Panc1 (cell line): ENCODE measurements at regions not wholly inside any gene's neighbourhood (a gene's known extent, or its start where the extent isn't known, plus 50 kb on each side); places are given as distances from the start of the nearest gene placed in this dataset.

Experiments
- REST ChIP-seq, 2 experiments: IDR thresholded peaks; 2 replicates each; pipeline ENCODE4 v1.6.1; 2011 to 2012; ENCODE audit warnings: low read depth in 2 of 2, control low read depth in 1 of 2, low read length in 1 of 2, mild to moderate bottlenecking in 1 of 2, moderate library complexity in 1 of 2; ENCODE audit not compliant: insufficient read depth in 1 of 2
- TF ChIP-seq, protein P1 (sequence below): fragments of 450-650 bp; IDR thresholded peaks from 2 replicates; pipeline ENCODE4 v1.5.1; 2017; ENCODE audit warnings: mild to moderate bottlenecking

DNA sequence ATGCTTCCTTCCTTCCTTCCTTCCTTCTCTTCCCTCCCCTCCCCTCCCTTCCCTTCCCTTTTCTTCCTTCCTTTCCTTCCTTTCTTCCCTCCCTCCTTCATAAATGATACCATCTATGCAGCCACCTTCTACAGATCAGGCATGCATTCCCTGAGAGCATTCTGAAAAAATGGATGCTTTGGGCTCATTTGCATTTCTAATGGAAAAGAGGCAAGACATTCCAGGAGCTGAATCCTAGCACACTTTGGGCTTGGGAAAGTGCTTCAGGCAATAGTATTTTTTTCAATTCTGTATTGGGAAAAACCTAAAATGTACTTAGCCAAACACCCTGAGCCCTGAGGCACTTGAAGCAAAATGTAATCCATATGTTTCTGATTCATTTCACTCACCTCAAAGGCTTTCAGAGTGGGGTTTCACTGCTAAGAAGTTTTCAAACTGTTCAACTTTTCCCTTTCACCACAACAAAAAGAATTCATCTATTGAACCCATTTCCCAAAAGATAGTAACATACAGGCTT, 220.1 kb upstream of the RORA start:
- TF ChIP-seq, protein P1, sequence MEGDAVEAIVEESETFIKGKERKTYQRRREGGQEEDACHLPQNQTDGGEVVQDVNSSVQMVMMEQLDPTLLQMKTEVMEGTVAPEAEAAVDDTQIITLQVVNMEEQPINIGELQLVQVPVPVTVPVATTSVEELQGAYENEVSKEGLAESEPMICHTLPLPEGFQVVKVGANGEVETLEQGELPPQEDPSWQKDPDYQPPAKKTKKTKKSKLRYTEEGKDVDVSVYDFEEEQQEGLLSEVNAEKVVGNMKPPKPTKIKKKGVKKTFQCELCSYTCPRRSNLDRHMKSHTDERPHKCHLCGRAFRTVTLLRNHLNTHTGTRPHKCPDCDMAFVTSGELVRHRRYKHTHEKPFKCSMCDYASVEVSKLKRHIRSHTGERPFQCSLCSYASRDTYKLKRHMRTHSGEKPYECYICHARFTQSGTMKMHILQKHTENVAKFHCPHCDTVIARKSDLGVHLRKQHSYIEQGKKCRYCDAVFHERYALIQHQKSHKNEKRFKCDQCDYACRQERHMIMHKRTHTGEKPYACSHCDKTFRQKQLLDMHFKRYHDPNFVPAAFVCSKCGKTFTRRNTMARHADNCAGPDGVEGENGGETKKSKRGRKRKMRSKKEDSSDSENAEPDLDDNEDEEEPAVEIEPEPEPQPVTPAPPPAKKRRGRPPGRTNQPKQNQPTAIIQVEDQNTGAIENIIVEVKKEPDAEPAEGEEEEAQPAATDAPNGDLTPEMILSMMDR = no peak
- TF ChIP-seq REST (IDR thresholded peaks at IDR 0.05; ENCODE audit: insufficient read depth in 1 of 2, low read depth in 2 of 2, low read length in 1 of 2) = no peak
